OCI-LY1 (cell line): ENCODE measurements at regions not wholly inside any gene's neighbourhood (a gene's known extent, or its start where the extent isn't known, plus 50 kb on each side); places are given as distances from the start of the nearest gene placed in this dataset.

Source experiments
- H2AFZ ChIP-seq: fragments of 200-600 bp; sonication (generic), shearing (Covaris generic); 2 replicates; pipeline ENCODE4 v1.6.0; 2014; ENCODE audit warnings: antibody characterized with exemption, mild to moderate bottlenecking, low read length
- H3F3A ChIP-seq: fragments of 200-600 bp; sonication (generic), shearing (Covaris generic); 2 replicates; pipeline ENCODE4 v1.6.0; 2014; ENCODE audit warnings: mild to moderate bottlenecking, antibody characterized with exemption, low read length, moderate library complexity; ENCODE audit not compliant: insufficient read depth
- H3K27ac ChIP-seq: fragments of 200-600 bp; sonication (generic); 2 replicates; pipeline ENCODE4 v1.5.1; 2014; ENCODE audit warnings: low read length, mixed run types, mild to moderate bottlenecking, low read depth; ENCODE audit not compliant: poor library complexity, severe bottlenecking
- H3K27me3 ChIP-seq: fragments of 200-600 bp; sonication (generic); 2 replicates; pipeline ENCODE4 v1.6.0; 2014; ENCODE audit warnings: antibody characterized with exemption, mild to moderate bottlenecking, low read length, moderate library complexity; ENCODE audit not compliant: insufficient read depth
- H3K36me3 ChIP-seq: fragments of 200-600 bp; sonication (generic); 2 replicates; pipeline ENCODE4 v1.6.1; 2014; ENCODE audit warnings: mild to moderate bottlenecking, antibody characterized with exemption, low read length, moderate library complexity, mixed read lengths; ENCODE audit not compliant: insufficient read depth
- H3K4me1 ChIP-seq: fragments of 200-600 bp; sonication (generic); 2 replicates; pipeline ENCODE4 v1.5.1; 2014; ENCODE audit warnings: mild to moderate bottlenecking, low read length, moderate library complexity; ENCODE audit not compliant: insufficient read depth, severe bottlenecking
- H3K4me2 ChIP-seq: fragments of 200-600 bp; sonication (generic), shearing (Covaris generic); 2 replicates; pipeline ENCODE4 v1.6.1; 2014; ENCODE audit warnings: low read length
- H3K4me3 ChIP-seq: fragments of 200-600 bp; sonication (generic); 2 replicates; pipeline ENCODE4 v1.5.1; 2014; ENCODE audit warnings: low read length, low read depth, mild to moderate bottlenecking, mixed read lengths; ENCODE audit not compliant: poor library complexity, severe bottlenecking
- H3K79me2 ChIP-seq: fragments of 200-600 bp; shearing (Covaris generic); 2 replicates; pipeline ENCODE4 v1.6.1; 2016; ENCODE audit warnings: mixed run types, low read length, mixed read lengths; ENCODE audit not compliant: insufficient read depth
- H3K9ac ChIP-seq: fragments of 200-600 bp; sonication (generic), shearing (Covaris generic); 2 replicates; pipeline ENCODE4 v1.6.1; 2014; ENCODE audit warnings: mild to moderate bottlenecking, low read length, mixed read lengths
- H3K9me2 ChIP-seq: fragments of 200-600 bp; sonication (generic), shearing (Covaris generic); 2 replicates; pipeline ENCODE4 v1.6.1; 2014; ENCODE audit warnings: low read depth, mild to moderate bottlenecking, low read length, mixed read lengths
- H3K9me3 ChIP-seq: fragments of 200-600 bp; shearing (Covaris generic); 2 replicates; pipeline ENCODE4 v1.6.1; 2014; ENCODE audit warnings: low read length, mixed read lengths
- H4K20me1 ChIP-seq: fragments of 200-600 bp; sonication (generic), shearing (Covaris generic); 2 replicates; pipeline ENCODE4 v1.6.0; 2016; ENCODE audit warnings: mild to moderate bottlenecking, low read length; ENCODE audit not compliant: insufficient read depth
- CTCF ChIP-seq: fragments of 200-600 bp; sonication (generic), shearing (Covaris generic); IDR thresholded peaks from 2 replicates; pipeline ENCODE4 v1.5.1; 2017; ENCODE audit warnings: mild to moderate bottlenecking, antibody characterized with exemption, low read length, moderate library complexity, mixed read lengths
- EZH2 ChIP-seq: fragments of 200-600 bp; sonication (generic), shearing (Covaris generic); IDR thresholded peaks from 2 replicates; pipeline ENCODE4 v1.8.0; 2017; ENCODE audit warnings: borderline replicate concordance, mixed run types, mild to moderate bottlenecking, antibody characterized with exemption, low read length, moderate library complexity, mixed read lengths

- H3K9ac ChIP-seq, result no peak overlapping the region
- H3K9me3 ChIP-seq, result no peaks in the 10 kb centered on the region
- H3K4me3 ChIP-seq, result no peak overlapping the region
- no peaks in the 10 kb centered on the region for H3K9me2 ChIP-seq
- TF ChIP-seq CTCF (no peak), EZH2 (no peak)
- H3K27ac ChIP-seq, result no peak overlapping the region
- no peaks in the 10 kb centered on the region for H3K4me1 ChIP-seq
- no peak overlapping the region for H3K4me2 ChIP-seq
- H3K36me3 ChIP-seq, result no peaks in the 10 kb centered on the region
- no peak overlapping the region for H2AFZ ChIP-seq
- no peaks in the 10 kb centered on the region for H3F3A ChIP-seq
- no peaks in the 10 kb centered on the region for H3K79me2 ChIP-seq
- no peaks in the 10 kb centered on the region for H4K20me1 ChIP-seq
- peaks cover 24% of the 10 kb centered on the region; the same call in 1 of the 2 replicates for H3K27me3 ChIP-seq
Measured at GRCh38 chr16:86378128-86378527, 132.2 kb upstream of the FOXF1 start.

GRCh38 chr16:86378831-86379504 lies 131.4 kb upstream of the FOXF1 start:
- peaks cover 23% of the 10 kb centered on the region; the same call in 1 of the 2 replicates for H3K27me3 ChIP-seq
- TF ChIP-seq EZH2 (no peak), CTCF (no peak)
- H3F3A ChIP-seq, result no peaks in the 10 kb centered on the region
- H3K9me2 ChIP-seq, result no peaks in the 10 kb centered on the region
- H2AFZ ChIP-seq, result no peak overlapping the region
- no peaks in the 10 kb centered on the region for H3K9me3 ChIP-seq
- H3K79me2 ChIP-seq, result no peaks in the 10 kb centered on the region
- no peaks in the 10 kb centered on the region for H3K4me1 ChIP-seq
- H3K4me3 ChIP-seq, result no peak overlapping the region
- H3K9ac ChIP-seq, result no peak overlapping the region
- no peaks in the 10 kb centered on the region for H4K20me1 ChIP-seq
- no peak overlapping the region for H3K4me2 ChIP-seq
- no peak overlapping the region for H3K27ac ChIP-seq
- H3K36me3 ChIP-seq, result no peaks in the 10 kb centered on the region

- Histone ChIP-seq H3K9me3 (no peaks in the 10 kb centered on the region), H3K9ac (no peak overlapping the region), H2AFZ (no peak overlapping the region), H3K27me3 (peaks cover 23% of the 10 kb centered on the region; the same call in 1 of the 2 replicates), H3K36me3 (no peaks in the 10 kb centered on the region), H3K4me2 (no peak overlapping the region), H3K79me2 (no peaks in the 10 kb centered on the region), H3K4me3 (no peak overlapping the region), H4K20me1 (no peaks in the 10 kb centered on the region), H3K4me1 (no peaks in the 10 kb centered on the region), H3K9me2 (no peaks in the 10 kb centered on the region), H3F3A (no peaks in the 10 kb centered on the region), H3K27ac (no peak overlapping the region)
- TF ChIP-seq EZH2 (no peak), CTCF (no peak)
Measured at GRCh38 chr16:86379505-86379846, 130.9 kb upstream of the FOXF1 start.
